HEK293T (cell line): ENCODE measurements at regions not wholly inside any gene's neighbourhood (a gene's known extent, or its start where the extent isn't known, plus 50 kb on each side); places are given as distances from the start of the nearest gene placed in this dataset.

Experiments used
- BHLHE40 ChIP-seq: fragments of 450-650 bp; IDR thresholded peaks from 2 replicates; pipeline ENCODE4 v1.6.1; 2016; ENCODE audit warnings: mild to moderate bottlenecking, moderate library complexity, borderline replicate concordance
- CTBP1 ChIP-seq: fragments of 450-650 bp; IDR thresholded peaks from 2 replicates; pipeline ENCODE4 v1.6.1; 2016; ENCODE audit warnings: borderline replicate concordance
- ELF4 ChIP-seq: fragments of 450-650 bp; IDR thresholded peaks from 2 replicates; pipeline ENCODE4 v1.6.1; 2017; ENCODE audit warnings: antibody characterized with exemption
- FOXK2 ChIP-seq: fragments of 450-650 bp; IDR thresholded peaks from 2 replicates; pipeline ENCODE4 v1.6.1; 2016; ENCODE audit warnings: mild to moderate bottlenecking
- FOXM1 ChIP-seq: fragments of 450-650 bp; IDR thresholded peaks from 2 replicates; pipeline ENCODE4 v1.6.1; 2017; ENCODE audit warnings: mild to moderate bottlenecking, borderline replicate concordance
- HDGF ChIP-seq: fragments of 450-650 bp; IDR thresholded peaks from 2 replicates; pipeline ENCODE4 v1.6.1; 2017; ENCODE audit warnings: antibody characterized with exemption, borderline replicate concordance
- PKNOX1 ChIP-seq: fragments of 450-650 bp; IDR thresholded peaks from 2 replicates; pipeline ENCODE4 v1.6.1; 2016
- SP1 ChIP-seq: fragments of 450-650 bp; IDR thresholded peaks from 2 replicates; pipeline ENCODE4 v1.6.1; 2017
- SUZ12 ChIP-seq: fragments of 450-650 bp; IDR thresholded peaks from 2 replicates; pipeline ENCODE4 v1.6.1; 2016; ENCODE audit warnings: mild to moderate bottlenecking
- TARDBP ChIP-seq: fragments of 450-650 bp; IDR thresholded peaks from 2 replicates; pipeline ENCODE4 v1.6.1; 2016

GRCh38 chr16:52318302-52319009, 228.5 kb downstream of the TOX3 start:
- no peak for TF ChIP-seq BHLHE40
- no peak for TF ChIP-seq TARDBP
- TF ChIP-seq SUZ12: no peak
- no peak for TF ChIP-seq FOXK2
- no peak for TF ChIP-seq SP1
- no peak for TF ChIP-seq PKNOX1
- no peak for TF ChIP-seq CTBP1
- no peak for TF ChIP-seq ELF4
- TF ChIP-seq FOXM1: no peak
- TF ChIP-seq HDGF: no peak
